Activated CD4-positive, alpha-beta T cell treated with anti-CD3 and anti-CD28 coated beads, Interleukin-2, amount 50 U/mL, for 1 hour (primary cell): ENCODE measurements at regions not wholly inside any gene's neighbourhood (a gene's known extent, or its start where the extent isn't known, plus 50 kb on each side); places are given as distances from the start of the nearest gene placed in this dataset.
"Not testable (repeated sequence)": the region's sequence is repeated elsewhere in the genome, so short reads cannot be mapped to it uniquely, and the experiment has no call there.

Source experiments
- DNase-seq: peaks from one replicate; pipeline ENCODE4 v3.0.0-alpha.2; 2020

GRCh38 chr2:111373060-111373459 is 252.3 kb downstream of the BCL2L11 start:
- DNase-seq = not testable (repeated sequence)

DNA sequence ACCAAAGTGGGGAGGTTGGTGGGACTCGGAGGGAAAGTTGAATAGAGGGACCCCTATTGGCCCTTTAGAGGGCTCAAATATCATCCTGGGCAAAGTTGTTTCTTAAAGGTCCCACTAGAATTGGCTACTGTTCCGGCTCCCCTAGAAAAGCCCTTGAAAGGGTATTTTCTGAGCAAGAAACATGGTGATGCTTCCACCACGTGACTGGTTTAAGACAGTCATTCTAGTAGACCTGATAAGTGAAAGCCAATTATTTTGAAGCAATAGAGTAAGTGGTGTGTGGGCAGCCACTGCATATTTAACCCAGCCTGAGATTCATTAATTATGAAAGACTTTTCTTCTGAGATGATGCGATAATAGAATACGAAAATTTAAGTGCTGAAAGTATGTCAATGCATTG is 253.3 kb downstream of the BCL2L11 start:
- not testable (repeated sequence) for DNase-seq

DNA sequence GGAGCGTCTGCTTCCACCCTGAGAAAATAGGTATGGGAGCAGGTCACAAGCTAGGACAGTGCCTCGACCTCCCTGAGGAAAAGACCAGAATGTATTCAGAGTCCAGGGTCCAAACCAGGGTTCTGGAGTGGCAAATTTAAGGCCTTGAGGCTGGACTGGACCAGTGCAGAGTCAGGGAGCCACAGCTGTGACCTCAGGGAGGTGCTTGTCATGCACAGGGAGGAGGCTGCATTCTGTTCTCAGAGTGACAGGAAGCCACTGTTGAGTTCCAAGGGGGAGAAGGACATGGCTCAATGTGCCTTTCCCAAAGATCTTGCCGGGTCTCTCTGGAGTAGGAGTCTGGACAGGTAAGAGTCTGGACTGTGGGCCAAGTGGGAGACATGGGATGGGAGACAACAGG is 254.0 kb downstream of the BCL2L11 start:
- DNase-seq = not testable (repeated sequence)

DNA sequence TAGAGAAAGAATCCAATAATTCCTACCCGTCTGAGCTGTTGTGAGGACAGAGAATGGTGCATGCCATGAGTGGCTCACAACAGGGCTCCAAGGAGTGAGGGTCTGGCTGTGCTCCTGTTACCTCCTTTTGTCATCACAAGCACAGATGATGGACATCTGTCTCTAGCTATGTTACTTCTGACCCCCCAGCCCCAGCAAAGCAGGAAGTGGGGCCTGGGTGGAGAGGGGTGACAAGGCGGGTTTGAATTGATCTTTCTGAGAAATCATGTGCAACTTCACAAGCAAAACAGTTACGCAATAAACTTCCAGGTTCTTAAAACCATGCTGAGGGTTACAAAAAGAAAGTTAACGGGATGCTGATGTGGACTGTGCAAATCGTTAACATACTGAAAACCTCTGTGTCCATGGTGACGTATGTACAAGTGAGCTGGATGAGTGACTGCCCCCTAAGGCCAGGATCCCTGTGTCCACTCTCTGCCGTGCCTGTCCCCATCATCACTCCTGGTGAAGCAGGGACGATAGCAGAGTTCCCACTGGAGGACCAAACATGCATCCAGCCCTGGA is 254.7 kb downstream of the BCL2L11 start:
- DNase-seq = not testable (repeated sequence)

GRCh38 chr2:111376272-111376970 is 255.7 kb downstream of the BCL2L11 start:
- DNase-seq = not testable (repeated sequence)

- DNase-seq = not testable (repeated sequence)
Observed at GRCh38 chr2:111376971-111377352, 256.2 kb downstream of the BCL2L11 start.

DNA sequence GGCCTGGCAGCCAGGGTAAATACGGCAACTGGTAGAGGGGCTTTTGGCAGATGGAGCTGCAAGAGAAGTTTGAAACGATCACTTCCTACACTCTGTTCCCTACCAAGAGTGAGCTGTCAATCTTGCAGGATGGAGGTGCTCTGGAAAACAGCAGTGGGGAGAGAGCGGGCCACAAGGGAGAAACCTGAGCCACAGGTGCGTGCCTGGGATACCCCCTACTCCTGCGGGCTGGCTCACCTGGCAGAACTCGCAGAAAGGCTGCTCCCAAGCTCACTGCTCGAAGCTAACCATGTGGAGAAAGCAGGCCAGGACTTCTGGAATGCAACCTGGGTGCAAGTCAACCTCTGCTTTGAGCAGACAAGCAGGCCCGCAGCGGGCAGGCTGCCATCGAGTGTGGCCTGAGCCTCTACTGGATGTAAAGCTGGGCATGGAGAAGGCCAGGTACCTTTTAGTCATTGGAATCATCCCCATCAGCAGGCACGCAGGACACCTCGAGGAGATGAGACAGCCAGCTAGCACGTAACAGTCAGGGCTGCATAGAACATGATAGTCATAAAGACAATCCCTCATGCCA is 256.8 kb downstream of the BCL2L11 start:
- not testable (repeated sequence) for DNase-seq

DNA sequence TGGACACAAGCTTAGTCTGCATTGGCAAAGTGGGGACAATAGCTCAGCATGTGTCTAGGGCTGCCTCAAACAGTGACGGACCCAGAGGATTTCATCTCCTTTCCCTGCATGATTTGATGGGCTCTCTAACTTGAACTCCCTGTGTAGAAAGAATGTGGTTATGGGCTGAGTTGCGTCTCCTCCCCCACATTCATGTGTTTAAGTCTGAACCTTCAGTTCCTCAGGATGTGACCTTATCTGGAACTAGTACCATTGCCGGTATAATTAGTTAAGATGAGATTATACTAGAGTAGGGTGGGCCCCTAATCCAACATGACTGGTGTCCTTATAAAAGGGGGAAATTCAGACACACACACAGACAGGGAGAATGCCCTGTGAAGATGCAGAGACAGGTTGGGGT is 257.6 kb downstream of the BCL2L11 start:
- not testable (repeated sequence) for DNase-seq

GRCh38 chr2:111380733-111381439 is 260.2 kb downstream of the BCL2L11 start:
- DNase-seq = peak; percentile 17

DNA sequence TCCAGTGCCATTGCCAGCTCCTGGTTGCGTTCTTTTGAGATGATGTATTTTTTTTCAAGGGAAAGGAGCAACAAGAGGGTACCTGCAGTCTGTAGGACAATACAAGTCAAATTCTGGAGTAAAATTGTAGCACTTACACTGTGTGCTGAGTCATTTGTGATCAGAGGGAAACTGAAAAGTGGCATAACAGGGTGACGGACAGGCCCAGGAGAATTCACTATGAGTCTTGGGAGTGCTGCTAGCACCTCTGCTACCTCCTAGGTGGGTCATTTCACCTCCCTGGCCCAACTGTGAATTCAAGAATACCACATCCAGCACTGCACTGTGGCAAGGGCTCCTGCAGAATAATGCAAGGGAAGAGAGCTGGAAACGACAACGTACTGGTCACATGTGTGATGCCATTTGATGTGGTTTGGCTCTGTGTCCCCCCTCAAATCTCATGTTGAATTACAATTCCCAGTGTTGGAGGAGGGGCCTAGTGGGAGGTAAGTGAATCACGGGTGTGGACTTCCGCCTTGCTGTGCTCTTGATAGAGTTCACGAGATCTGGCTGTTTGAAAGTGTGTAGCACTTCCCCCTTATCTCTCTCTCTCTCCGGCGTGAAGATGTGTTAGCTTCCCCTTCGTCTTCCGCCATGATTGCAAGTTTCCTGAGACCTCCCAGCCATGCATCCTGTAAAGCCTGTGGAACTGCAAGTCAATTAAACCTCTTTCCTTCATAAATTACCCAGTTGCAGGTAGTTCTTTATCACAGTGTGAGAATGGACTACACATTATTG is 261.0 kb downstream of the BCL2L11 start:
- DNase-seq = not testable (repeated sequence)

GRCh38 chr2:111382507-111382906 is 261.8 kb downstream of the BCL2L11 start:
- DNase-seq = not testable (repeated sequence)

DNA sequence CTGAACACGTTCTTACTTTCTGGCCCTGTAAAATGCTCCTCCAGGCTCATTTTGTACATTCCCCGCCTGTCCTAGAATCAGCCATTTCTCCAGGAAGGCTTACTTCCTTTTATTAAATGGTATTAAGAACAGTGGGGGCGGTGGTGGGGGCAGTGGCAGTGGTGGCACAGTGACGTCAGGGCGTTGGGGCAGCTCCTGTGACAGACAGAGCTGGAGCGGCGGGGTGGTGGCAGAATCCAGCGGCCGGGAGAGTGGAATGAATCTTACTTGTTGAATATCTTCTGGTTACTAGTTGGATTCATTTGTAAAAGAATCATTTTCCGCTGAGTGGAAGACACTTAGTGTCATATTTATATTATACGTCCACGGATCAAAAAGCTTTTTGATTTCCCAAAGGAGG is 262.6 kb downstream of the BCL2L11 start:
- DNase-seq = not testable (repeated sequence)

GRCh38 chr2:111385226-111385957 is 264.7 kb downstream of the BCL2L11 start:
- DNase-seq = not testable (repeated sequence)

DNA sequence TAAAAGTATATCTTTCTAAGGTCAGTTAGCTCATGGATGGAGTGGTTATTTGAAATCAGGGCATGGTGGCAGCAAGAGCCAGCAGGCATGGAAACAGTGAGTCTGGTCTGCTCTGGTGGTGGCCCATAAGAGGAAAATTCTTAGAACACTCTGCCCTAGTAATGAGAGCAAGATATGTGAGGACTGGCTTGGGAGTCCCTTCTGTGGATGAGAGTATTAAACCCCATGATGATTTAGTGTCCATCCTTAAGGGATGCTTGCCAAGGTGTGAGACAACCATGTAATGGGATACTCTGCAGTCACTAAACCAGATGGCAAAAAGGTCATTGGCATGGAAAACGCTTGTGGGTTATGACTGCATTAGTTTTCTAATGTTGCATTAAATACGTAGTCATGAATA is 269.9 kb downstream of the BCL2L11 start:
- DNase-seq = not testable (repeated sequence)

DNA sequence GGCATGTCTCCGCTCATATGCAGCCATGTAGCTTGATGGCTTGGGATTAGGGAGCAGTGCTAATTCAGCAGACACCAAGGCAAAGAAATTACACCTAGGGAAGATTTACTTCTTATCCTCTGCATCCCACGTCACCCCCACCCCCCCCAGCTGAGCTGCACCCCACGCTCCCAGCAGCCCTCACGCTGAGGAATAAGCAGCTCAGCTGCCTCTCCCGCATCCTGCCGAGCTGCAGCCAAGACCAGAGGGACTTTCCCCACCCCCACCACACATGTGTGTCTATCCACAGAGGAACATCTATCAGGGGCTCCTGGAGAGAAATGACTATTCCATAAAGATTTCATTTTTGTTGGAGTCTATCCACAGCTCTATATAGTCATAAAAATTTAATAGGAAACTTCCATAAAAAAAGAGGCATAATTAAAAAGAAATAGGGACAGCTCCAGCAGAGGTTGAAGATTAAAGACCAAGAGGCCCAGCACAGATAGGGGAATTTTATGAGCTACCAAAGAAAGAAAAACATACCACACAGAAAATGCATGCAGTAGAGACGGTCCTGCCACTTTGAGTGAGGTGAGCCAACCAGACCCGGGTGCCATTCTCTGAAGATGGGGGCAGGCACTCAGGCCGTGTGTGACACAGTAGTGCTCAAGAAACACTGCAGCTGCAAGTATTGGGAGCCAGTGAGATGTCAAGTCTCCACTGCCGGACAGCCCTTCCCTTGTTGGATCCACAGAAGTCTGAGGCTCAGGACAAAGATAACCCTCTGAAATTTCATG is 274.8 kb downstream of the BCL2L11 start:
- peak; percentile 26 for DNase-seq

- DNase-seq = not testable (repeated sequence)
Observed at GRCh38 chr2:111400598-111401253, 280.0 kb downstream of the BCL2L11 start.

- not testable (repeated sequence) for DNase-seq
Observed at GRCh38 chr2:111401270-111402140, 280.8 kb downstream of the BCL2L11 start.

- DNase-seq = not testable (repeated sequence)
Observed at GRCh38 chr2:111402450-111402849, 281.7 kb downstream of the BCL2L11 start.

- DNase-seq = not testable (repeated sequence)
Observed at GRCh38 chr2:111403287-111403686, 282.6 kb downstream of the BCL2L11 start.

GRCh38 chr2:111406616-111407015 is 285.9 kb downstream of the BCL2L11 start:
- not testable (repeated sequence) for DNase-seq
